ENCODE measurements at regions not wholly inside any gene's neighbourhood (a gene's known extent, or its start where the extent isn't known, plus 50 kb on each side); places are given as distances from the start of the nearest gene placed in this dataset.

- Histone ChIP-seq H3K36me3 (ENCODE audit: control insufficient read depth, insufficient read depth, low read length) (no peaks in the 10 kb centered on the region), H3K9ac (no peak overlapping the region), H3K27ac (no peak overlapping the region), H3K9me3 (ENCODE audit: control insufficient read depth, low read length) (no peaks in the 10 kb centered on the region), H3K4me2 (ENCODE audit: low read length) (no peak overlapping the region), H2AFZ (no peak overlapping the region), H3K4me3 (ENCODE audit: low read depth, low read length) (no peak overlapping the region), H3K4me1 (no peaks in the 10 kb centered on the region), H3K79me2 (no peaks in the 10 kb centered on the region), H3K27me3 (ENCODE audit: control insufficient read depth, insufficient read depth, low read length) (no peaks in the 10 kb centered on the region)
- TF ChIP-seq CTCF (IDR thresholded peaks at IDR 0.05) = no peak
Observed at GRCh38 chr7:22008683-22009082, 63.0 kb upstream of the CDCA7L start.

GRCh38 chr7:22008087-22008486, 62.4 kb upstream of the CDCA7L start:
- no peak for TF ChIP-seq CTCF (IDR thresholded peaks at IDR 0.05)
- H3K4me3 ChIP-seq (ENCODE audit: low read depth, low read length) = no peak overlapping the region
- H3K4me2 ChIP-seq (ENCODE audit: low read length) = no peak overlapping the region
- no peaks in the 10 kb centered on the region for H3K36me3 ChIP-seq (ENCODE audit: control insufficient read depth, insufficient read depth, low read length)
- H3K4me1 ChIP-seq = no peaks in the 10 kb centered on the region
- no peaks in the 10 kb centered on the region for H3K9me3 ChIP-seq (ENCODE audit: control insufficient read depth, low read length)
- no peak overlapping the region for H3K9ac ChIP-seq
- no peaks in the 10 kb centered on the region for H3K79me2 ChIP-seq
- no peak overlapping the region for H3K27ac ChIP-seq
- H3K27me3 ChIP-seq (ENCODE audit: control insufficient read depth, insufficient read depth, low read length) = no peaks in the 10 kb centered on the region
- no peak overlapping the region for H2AFZ ChIP-seq

- no peaks in the 10 kb centered on the region for H3K36me3 ChIP-seq (ENCODE audit: control insufficient read depth, insufficient read depth, low read length)
- no peak for TF ChIP-seq CTCF (IDR thresholded peaks at IDR 0.05)
- H3K27ac ChIP-seq = no peak overlapping the region
- H2AFZ ChIP-seq = no peak overlapping the region
- H3K27me3 ChIP-seq (ENCODE audit: control insufficient read depth, insufficient read depth, low read length) = no peaks in the 10 kb centered on the region
- H3K9me3 ChIP-seq (ENCODE audit: control insufficient read depth, low read length) = no peaks in the 10 kb centered on the region
- H3K79me2 ChIP-seq = no peaks in the 10 kb centered on the region
- no peak overlapping the region for H3K4me2 ChIP-seq (ENCODE audit: low read length)
- no peak overlapping the region for H3K4me3 ChIP-seq (ENCODE audit: low read depth, low read length)
- no peaks in the 10 kb centered on the region for H3K4me1 ChIP-seq
- H3K9ac ChIP-seq = no peak overlapping the region
Observed at GRCh38 chr7:22005151-22005550, 59.5 kb upstream of the CDCA7L start.

- Histone ChIP-seq H3K27me3 (ENCODE audit: control insufficient read depth, insufficient read depth, low read length) (no peaks in the 10 kb centered on the region), H3K79me2 (no peaks in the 10 kb centered on the region), H3K4me1 (no peaks in the 10 kb centered on the region), H3K9ac (no peak overlapping the region), H2AFZ (no peak overlapping the region), H3K36me3 (ENCODE audit: control insufficient read depth, insufficient read depth, low read length) (no peaks in the 10 kb centered on the region), H3K4me2 (ENCODE audit: low read length) (no peak overlapping the region), H3K4me3 (ENCODE audit: low read depth, low read length) (no peak overlapping the region), H3K9me3 (ENCODE audit: control insufficient read depth, low read length) (no peaks in the 10 kb centered on the region), H3K27ac (no peak overlapping the region)
- TF ChIP-seq CTCF (IDR thresholded peaks at IDR 0.05) = no peak
Observed at GRCh38 chr7:22002726-22003125, 57.0 kb upstream of the CDCA7L start.

- H3K36me3 ChIP-seq (ENCODE audit: control insufficient read depth, insufficient read depth, low read length) = no peaks in the 10 kb centered on the region
Observed at GRCh38 chr7:22001345-22002004, 55.8 kb upstream of the CDCA7L start.

More at GRCh38 chr7:22001345-22002004, 55.8 kb upstream of the CDCA7L start:
- H3K4me3 ChIP-seq (ENCODE audit: low read depth, low read length) = no peak overlapping the region
- no peaks in the 10 kb centered on the region for H3K79me2 ChIP-seq
- peak overlapping the region; percentile 55 for H2AFZ ChIP-seq
- no peaks in the 10 kb centered on the region for H3K27me3 ChIP-seq (ENCODE audit: control insufficient read depth, insufficient read depth, low read length)
- H3K27ac ChIP-seq = no peak overlapping the region
- no peaks in the 10 kb centered on the region for H3K4me1 ChIP-seq
- no peak overlapping the region for H3K9ac ChIP-seq
- H3K9me3 ChIP-seq (ENCODE audit: control insufficient read depth, low read length) = no peaks in the 10 kb centered on the region
- peak overlapping the region; percentile 48 for H3K4me2 ChIP-seq (ENCODE audit: low read length)
- peak; percentile 89 for TF ChIP-seq CTCF (IDR thresholded peaks at IDR 0.05)

All from parathyroid adenoma (tissue), 2 donors.